ENCODE measurements at regions not wholly inside any gene's neighbourhood (a gene's known extent, or its start where the extent isn't known, plus 50 kb on each side); places are given as distances from the start of the nearest gene placed in this dataset.

GRCh38 chr2:49839818-49840217 is 685.5 kb upstream of the FSHR start:
- TF ChIP-seq CTCF (conservative IDR thresholded peaks at IDR 0.05 in 1 of 2, IDR thresholded peaks at IDR 0.05 in 1 of 2; ENCODE audit: extremely low read depth in 1 of 2, insufficient read depth in 1 of 2, low read depth in 1 of 2, low read length in 2 of 2) (no peak), EZH2 (IDR thresholded peaks at IDR 0.05; ENCODE audit: borderline replicate concordance, low read length) (no peak)

All from mammary epithelial cell (primary cell).